GM19395 (cell line): ENCODE measurements at regions not wholly inside any gene's neighbourhood (a gene's known extent, or its start where the extent isn't known, plus 50 kb on each side); places are given as distances from the start of the nearest gene placed in this dataset.
"Not testable (repeated sequence)": the region's sequence is repeated elsewhere in the genome, so short reads cannot be mapped to it uniquely, and the experiment has no call there.

Experiments used
- ATAC-seq: cut with Tn5 transposase; IDR thresholded peaks from one replicate; pipeline ENCODE4 v1.9.1; 2021; ENCODE audit warnings: mild to moderate bottlenecking, moderate library complexity; ENCODE audit not compliant: unreplicated experiment

DNA sequence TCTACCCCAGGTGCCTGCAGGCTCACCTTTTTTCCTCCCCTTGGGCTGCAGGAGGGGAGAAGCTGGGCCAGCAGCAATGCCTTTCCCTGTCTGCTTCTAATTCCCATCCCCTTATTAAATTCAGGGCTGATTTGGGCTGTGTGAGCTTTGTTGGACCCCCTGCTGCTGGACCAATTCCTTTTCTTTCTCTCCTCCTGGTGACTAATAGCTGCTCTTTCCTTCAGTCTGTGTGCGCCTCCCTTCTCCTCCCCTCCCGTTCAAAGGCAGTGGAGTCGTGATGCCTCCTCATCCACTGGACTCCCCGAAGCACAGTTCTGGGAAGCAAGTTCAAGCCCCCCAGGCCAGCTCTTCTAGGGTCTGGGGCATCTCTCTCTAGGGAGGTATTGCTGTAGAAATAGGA is 567.9 kb upstream of the CADM1 start:
- ATAC-seq, result no peak

DNA sequence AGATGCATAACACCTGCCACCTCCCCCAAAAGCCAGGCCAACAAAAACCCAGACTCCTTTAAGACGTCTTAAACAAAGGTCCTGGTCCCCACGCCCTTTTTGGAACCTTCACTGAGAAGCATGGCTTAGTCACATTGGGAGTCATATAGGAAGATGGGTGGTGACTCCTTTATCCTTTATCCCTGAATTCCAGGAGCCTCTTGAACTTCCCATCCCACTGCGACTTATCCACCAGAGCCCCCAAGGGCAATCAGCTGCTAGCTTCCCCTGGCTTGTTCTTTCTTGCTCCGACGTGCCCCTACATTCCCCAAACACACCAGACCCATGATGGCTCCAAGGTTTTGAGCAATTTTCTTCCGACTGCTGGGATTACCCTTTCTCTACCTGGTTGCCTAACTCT is 567.0 kb upstream of the CADM1 start:
- ATAC-seq, result no peak

DNA sequence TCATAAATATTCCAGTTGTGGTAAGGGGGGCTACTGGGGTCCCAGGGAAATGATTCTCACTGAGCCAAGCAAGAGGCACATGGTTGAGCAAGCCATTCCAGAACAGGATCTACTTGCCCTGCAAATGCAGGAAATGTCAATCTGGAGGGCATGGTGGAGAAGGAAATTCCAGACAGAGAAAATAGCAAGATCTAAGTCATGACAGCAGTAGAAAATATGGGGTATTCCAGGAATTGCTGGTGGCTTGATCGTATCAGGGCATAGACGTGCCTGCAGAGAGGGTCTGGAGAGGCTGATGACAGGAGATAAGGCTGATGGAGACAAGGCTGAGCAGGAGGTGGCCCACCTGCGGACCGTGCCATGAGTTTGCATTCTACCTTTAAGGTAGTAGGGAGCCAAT is 566.3 kb upstream of the CADM1 start:
- ATAC-seq, result no peak

DNA sequence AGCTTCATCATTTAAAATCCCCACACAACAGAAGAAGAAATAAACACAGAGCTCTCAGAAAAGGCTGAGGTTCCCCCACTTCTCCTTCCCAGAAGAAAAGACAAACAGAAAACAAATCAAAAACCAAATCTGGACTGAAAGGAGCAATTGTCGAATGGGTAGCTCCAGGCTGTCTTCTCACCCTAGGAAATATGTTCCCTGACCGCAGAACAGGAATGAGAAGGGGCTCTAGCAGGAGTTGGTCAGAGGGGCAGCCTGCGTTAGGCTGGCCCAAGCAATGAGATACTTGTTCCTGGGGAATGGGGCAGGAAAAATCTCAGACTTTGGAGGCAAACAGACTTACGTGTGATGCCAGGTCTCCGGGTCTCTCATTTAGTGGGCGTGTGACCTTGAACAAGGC is 562.6 kb upstream of the CADM1 start:
- no peak for ATAC-seq

DNA sequence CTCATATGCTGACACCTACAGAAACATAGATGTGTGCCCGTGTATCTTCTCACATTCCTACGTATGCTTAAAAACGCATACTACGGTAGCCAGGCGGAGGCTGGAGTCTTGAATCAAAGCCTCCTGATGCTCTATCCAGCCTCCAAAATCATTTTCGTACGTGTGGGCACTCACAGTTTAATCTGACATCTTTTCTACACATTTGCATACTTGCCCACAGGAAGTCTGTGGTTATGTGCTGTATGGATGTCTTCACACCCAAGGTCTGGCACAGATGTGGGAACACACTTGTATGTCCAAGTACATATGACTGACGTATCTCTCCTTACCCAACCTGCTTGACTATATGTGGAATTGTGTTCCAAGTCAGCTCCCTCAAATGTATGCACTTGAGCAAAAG is 561.8 kb upstream of the CADM1 start:
- ATAC-seq, result peak; percentile 61

DNA sequence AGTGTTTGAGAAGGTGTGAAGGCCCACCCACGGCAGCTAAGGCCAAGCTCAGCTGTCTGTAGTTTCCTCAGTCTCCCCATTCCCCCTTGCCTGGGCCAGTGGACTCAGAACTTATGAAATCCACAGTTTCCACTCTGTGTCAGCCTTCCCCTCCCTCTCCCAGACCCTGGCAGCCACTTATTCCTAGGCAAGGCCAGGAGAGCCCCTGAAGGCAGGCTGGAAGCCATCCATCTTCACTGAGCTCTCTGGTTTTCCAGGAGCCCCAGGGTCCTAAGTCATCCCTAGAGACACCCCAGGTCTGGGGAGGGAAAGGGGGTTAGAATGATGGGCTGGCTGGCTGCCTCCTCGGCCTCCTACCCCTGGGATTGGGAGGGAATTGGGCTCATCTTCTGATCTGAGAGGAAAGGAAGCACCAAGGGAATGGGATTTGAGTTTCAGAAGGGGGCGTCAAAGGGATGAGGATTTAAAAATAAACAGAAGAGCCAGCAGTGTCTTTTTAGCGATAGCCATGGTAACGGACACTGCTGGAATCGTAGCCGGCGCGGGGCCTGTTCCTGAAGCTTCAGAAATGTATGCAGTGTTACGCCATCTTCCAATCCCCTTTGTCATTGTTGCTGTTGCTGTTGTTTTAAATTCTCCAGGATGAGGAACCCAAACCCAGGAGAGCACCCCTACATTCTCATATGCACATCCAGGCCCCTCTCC is 561.1 kb upstream of the CADM1 start:
- no peak for ATAC-seq

DNA sequence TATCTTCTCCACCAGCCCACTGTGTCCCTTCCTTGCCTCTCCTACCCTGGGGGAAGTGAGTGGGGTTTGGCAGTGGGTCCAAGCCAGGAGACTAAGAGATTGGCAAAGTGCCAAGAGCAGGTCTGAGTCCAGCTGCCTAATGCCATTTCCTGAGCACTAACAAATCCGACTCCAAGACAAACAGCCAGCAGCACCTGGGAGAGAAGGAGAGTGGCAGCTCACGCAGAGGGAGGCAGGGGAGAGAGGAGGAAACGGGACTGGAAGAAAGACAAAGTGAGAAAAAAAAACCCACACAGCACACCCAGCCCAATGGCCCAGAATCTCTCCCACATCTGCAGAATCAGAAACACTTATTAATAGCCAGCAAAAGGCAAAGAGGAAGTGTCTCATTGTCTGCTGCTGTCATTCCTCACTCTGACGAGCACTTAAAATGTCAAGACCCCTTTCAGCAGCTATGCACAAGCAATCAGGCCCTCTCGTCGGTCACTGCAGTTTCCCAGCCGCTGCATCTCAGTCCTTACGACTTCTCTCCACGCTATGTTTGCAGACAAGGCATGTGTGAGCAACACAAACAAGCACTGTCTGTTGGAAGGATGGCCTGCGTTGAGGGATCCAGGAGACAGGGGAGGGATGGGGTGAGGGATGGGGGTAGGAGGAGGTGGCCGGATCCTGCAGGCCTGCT is 558.4 kb upstream of the CADM1 start:
- ATAC-seq, result no peak

DNA sequence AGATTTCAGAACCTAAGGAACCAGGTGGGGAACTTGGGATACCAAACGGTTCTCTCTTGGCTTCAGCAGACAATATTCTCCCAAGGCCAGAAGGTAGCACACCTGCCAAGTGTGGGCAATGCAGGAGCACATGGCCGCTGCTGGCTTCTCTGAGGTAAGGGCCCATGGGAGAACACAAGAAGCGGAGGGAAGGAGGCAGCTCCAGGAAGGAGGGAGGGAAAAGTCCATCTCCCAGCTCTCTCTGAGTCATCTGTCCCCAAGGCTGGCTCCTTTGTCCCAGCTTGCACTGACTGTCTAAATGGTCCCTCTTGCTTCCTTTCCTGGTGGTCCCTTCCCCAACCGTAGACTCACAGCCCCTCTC is 557.9 kb upstream of the CADM1 start:
- ATAC-seq, result no peak

DNA sequence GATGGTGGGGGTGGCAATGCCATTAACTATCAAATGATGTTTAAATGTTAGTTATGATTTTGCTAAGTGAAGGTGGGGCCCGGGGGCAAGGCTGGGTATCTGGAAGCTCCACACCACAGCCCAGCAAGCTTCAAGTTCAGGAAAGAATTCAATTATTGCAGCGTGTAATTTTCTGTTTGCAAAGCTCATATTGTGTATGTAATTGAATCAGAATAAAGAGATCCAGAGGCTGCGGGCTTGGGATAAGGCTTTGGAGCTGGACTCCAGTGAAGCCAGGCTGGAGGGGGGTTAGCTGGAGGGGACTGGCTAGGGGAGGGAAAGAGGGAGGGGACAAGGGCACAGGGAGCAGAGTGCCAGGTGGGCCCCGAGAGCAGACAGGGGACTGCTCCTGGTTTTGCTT is 557.1 kb upstream of the CADM1 start:
- no peak for ATAC-seq

DNA sequence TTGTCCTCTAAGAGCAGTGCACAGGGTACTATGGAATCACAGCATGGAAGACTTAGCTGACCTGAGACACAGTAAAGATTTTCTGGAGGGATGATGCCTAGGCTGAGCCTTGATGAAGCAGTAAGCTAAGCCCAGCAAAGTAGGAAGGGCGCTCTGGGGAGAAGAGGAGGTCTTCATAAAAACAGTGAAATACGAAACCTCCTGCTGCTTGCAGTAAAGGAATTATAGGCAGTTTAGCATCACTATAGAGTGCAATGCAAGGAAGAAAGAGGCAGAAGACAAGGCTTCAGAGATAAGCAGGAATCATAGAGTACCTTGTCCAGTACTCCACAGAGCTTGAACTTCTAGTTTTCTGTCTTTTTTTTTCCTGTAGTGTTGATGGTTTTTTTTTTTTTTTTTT is 555.7 kb upstream of the CADM1 start:
- ATAC-seq, result no peak

DNA sequence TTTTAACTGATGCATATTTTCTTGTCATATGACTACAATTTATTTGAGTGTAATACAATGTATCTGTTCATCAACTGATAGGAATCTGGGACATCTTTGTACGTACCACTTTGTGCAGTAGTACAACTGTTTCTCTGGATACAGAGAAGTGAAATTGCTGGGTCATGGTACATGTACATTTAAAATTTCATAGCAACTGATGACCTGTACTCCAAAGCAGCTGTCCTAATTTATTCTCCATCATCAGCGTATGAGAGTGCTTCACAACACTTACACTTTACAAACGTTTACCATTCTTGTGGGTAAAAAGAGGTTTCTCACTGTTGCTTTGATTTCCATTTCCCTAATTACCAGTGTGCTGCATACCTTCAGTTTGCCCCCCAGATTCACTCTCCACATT is 552.8 kb upstream of the CADM1 start:
- no peak for ATAC-seq

DNA sequence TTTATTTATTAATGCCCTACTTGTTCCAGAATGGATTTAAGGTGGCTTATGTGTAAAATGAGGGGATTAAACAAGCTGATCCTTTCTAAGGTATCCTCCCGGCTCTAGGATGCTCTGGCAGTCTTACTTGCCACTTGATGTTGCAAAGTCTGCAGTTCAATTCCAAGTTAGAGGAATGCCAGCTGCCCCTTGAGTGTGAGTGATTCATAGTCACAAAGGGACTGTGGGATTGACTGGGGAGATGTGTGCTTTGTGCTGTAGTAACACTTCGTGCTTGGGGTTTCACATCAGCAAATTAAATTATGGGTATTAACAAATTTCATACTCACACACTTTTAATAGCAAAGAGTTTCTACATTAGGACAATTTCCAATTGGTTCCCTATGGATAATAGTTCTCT is 550.8 kb upstream of the CADM1 start:
- ATAC-seq, result no peak

DNA sequence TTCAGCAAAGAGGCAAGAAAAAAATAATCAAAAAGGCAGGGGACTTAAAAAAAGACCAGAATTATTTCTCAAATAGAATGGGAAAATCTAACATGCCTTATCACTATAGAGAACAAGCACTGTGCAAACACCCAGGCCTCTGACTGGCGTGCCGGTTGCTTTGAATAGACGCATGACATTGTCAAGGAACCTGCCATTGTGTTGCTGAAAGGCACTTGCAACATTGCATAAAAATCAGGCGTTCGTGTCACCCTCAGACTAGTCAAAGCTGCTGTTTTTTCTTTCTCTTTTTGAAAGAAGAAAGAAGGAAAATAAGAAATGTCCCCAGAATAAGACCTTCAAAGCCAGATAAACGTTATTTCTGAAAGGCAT is 549.3 kb upstream of the CADM1 start:
- no peak for ATAC-seq

DNA sequence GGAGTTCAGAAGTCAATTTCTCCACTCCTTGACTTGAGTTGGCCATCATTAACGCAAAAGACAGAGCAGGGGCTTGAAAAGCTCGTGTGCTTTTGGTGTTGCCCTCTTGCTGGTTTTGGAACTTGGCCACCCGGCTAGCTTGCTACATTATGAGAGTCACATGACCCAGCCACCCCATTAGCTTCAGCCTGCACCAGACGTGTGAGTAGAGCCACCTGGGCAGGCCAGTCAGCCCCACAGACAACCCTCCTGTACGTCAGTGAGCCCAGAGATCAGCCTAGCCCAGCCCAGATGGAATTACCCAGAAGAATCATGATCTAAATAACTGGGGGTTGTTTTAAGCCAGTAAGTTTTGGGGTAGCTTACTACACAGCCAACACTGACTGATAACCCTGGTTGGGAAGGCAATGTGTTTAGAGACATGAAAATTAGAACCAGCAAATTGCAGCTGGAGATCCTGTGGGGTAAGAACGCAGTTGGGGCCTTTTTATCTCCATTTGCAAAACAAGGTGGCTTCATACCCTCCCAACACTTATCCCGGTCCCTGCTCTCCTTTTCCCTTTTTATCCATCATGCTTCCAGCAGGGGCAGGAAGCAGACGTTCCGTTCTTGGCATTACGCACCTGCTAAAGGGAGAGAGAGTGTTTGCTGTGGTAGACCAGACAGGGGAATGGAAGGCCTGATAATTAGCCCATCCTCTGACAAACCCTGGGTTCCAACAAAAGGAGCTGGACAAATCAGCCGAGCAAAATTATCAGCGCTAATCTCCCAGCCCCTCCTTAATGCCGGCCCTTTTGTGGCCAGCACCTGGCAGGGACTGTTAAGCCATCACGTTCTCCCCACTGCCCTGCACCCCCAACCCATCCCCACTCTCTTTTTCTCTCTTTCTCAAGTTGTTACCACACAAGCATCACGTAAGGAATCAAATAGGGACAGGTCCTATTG is 548.7 kb upstream of the CADM1 start:
- ATAC-seq, result no peak

DNA sequence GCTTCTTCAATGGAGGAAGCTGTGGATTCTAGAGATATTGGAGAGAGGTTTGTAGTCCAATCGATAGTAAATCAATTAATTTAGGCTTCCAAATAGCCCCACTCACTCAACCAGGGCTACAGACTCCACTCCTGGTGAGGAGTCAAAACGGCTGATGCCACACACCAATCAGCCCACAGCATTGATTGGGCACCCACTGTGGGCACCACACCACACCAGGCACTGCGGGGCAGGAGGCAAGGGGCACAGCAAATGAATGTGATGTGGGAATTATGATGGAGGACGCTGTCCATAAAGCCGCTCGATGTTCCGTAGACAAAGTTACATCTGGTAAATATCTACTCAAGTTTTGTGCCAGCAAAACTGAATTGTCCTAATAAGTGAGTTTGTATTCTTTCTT is 547.3 kb upstream of the CADM1 start:
- no peak for ATAC-seq

DNA sequence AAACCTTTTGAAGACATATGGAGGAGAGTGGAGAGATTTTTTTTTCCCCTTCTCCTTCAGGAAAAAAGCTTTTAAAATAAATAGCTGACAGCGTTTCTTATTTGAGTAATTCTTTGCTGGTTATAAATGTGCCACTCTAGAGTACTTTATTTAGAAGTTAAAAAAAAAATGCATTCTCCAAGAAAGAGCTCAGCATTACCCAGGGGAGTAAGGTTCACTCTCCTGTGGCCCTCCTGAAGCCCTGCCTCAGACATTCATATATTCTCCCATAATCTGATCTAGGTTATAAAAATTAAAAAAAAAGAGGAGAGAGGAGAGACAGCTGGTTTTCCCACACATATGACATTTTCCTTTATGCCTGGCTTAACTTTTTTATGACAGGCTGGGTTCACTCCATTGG is 545.2 kb upstream of the CADM1 start:
- no peak for ATAC-seq

DNA sequence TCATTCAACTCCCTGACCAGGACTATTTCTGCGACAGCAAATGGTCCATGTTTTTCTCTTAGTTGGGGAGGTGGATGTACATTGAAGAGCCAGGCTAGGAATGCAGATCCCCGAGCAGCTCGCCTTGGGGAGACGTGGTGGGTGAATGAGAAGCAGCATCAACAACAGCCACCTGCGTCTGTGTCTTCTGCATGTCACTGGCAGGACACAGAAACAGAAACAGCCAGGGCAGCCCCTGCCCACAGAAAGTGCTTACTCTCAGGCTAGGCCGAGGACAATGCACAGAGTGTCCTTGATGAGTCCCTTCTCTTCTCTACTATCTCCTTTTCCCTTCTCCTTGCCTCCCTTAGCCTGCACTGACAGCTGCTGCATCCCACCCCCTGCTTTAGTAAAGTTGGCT is 541.9 kb upstream of the CADM1 start:
- ATAC-seq, result no peak

DNA sequence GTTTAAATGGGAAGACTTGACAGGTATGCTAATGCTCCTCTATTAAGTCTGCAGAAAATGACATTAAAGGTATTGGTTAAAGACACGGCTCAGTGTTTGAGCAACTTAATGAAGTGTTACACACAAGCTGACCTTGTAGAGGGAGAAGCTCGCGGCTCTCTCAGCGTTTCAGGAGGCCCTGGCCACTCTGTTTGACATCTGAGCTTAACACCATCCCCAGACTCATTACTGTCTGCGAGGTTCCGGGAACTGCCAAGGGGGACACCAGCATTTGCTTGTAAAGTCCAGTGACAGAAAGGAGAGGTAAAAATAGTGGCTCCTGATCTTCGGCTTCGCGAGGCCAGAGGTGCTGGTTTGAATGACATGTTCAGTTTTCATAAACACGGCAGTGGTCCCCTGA is 540.7 kb upstream of the CADM1 start:
- no peak for ATAC-seq

DNA sequence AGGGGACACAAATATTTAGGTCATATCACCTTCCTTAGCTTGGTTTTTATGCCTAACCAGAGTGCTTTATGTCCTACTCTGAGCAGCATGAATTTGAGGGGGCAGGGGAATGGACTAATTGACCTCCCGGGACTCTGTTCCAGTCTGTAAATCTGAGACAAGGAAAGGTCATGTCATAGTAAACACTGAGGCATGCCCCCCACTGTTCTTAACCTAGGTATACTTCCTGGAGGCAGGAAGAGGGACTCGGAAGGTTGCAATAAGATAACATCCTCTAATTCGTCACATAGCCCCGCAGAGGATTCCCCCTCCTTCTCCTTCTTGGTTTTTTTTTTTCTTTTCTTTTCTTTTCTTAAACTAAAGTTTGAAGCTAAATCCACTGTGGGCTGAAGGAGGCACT is 540.3 kb upstream of the CADM1 start:
- ATAC-seq, result no peak

DNA sequence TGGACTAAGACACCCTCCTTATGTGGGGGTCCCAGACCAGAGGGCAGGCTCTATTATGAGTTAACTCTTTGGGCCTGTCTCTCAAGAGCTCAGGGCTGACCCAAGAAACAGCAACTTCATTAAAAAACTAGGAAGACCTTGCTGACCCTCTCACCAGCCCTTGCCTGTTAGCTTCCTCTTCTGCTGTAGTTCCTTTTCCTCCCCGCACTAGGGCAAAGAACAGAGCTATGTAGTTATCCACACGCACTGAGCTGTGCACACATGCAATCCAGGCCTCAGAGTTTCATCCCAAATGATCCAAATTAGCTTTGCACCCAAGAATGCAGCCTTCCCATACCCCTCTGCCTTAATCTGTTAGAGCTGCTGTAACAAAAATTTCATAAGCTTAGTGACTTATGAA is 539.6 kb upstream of the CADM1 start:
- no peak for ATAC-seq

DNA sequence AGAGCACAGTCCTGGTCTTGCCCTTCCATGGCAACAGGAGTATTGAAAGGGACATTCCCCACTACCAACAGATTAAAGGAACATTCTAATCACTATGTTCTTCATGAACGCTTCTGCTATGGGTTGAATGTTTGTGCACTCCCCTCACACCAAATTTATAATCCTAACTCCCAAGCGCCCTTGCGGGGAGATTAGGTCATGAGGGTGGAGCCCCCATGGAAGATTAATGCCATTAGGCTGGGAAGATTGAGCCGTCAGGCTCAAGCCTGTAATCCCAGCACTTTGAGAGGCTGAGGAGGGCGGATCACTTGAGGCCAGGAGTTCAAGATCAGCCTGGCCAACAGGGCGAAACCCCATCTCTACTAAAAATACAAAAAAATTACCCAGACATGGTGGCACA is 538.8 kb upstream of the CADM1 start:
- not testable (repeated sequence) for ATAC-seq

DNA sequence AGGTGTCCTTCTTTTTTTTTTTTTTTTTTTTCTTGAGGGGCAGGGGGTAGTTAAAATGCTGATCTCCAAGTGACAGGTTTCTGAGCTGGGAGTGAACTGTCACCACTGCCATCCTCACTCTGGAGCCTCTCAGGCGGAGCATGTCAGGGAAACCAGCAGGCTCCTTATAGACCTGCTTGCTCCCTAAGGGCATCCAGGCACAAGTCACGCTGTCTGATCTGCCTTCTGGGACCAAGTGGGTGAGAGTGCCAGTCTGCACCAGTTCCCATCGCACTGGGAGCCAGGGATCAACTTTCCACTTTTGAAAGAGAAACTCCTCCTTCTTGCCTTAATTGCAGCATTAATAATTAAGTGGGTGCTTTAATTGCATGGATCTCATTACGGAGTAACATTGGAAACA is 537.9 kb upstream of the CADM1 start:
- ATAC-seq, result no peak
